Transverse colon (tissue), 4 donors: ENCODE measurements at regions not wholly inside any gene's neighbourhood (a gene's known extent, or its start where the extent isn't known, plus 50 kb on each side); places are given as distances from the start of the nearest gene placed in this dataset.

Source experiments
- DNase-seq: peaks from one replicate; pipeline ENCODE4 v3.0.0-alpha.2; 2019
- H3K27ac ChIP-seq, 4 donors: fragments of 200-600 bp; sonication (generic); 2 replicates each; pipeline ENCODE4 v1.5.1; 2016 to 2018; ENCODE audit warnings: inconsistent platforms in 4 of 4
- H3K27me3 ChIP-seq: fragments of 200-600 bp; sonication (generic); 2 replicates; pipeline ENCODE4 v1.5.1; 2017; ENCODE audit warnings: inconsistent platforms
- H3K36me3 ChIP-seq, 4 donors: fragments of 200-600 bp; sonication (generic); 2 replicates each; pipeline ENCODE4 v1.5.1; 2017 to 2019; ENCODE audit warnings: inconsistent platforms in 4 of 4
- H3K4me1 ChIP-seq, 4 donors: fragments of 200-600 bp; sonication (generic); 2 replicates each; pipeline ENCODE4 v1.5.1; 2017 to 2020; ENCODE audit warnings: inconsistent platforms in 4 of 4
- H3K4me3 ChIP-seq, 4 donors: fragments of 200-600 bp; sonication (generic); 1 replicate in 1 of 4; 2 replicates in 3 of 4; pipeline versions ENCODE4 v1.5.1 to v1.6.1; 2017 to 2019; ENCODE audit warnings: inconsistent platforms in 4 of 4
- H3K9me3 ChIP-seq, 2 donors: fragments of 200-600 bp; sonication (generic); 2 replicates each; pipeline ENCODE4 v1.5.1; 2017 to 2019; ENCODE audit warnings: inconsistent platforms in 2 of 2
- EP300 ChIP-seq: sonication (generic); formaldehyde crosslinking; IDR thresholded peaks from one replicate; pipeline ENCODE4 v1.6.1; 2017; ENCODE audit warnings: antibody characterized with exemption, low read depth
- POLR2A ChIP-seq: fragments of 450-650 bp; IDR thresholded peaks from one replicate; pipeline ENCODE4 v1.6.1; 2016; ENCODE audit warnings: antibody characterized with exemption, mild to moderate bottlenecking, moderate library complexity
- POLR2AphosphoS5 ChIP-seq, 3 donors: sonication (generic); formaldehyde crosslinking; IDR thresholded peaks; one replicate each; pipeline ENCODE4 v1.6.1; 2016; ENCODE audit warnings: antibody characterized with exemption in 3 of 3
- WGBS, 2 donors: methylation state at CpG; one replicate each; pipeline ENCODE4 v1.1.5; 2018; ENCODE audit warnings: low coverage in 1 of 2; 5-methylcytosine and 5-hydroxymethylcytosine counted together
- in situ Hi-C, 4 donors: fragments of 200-750 bp; cut with MboI; loops; one replicate each; pipeline versions ENCODE4 v1.15.0 to v1.15.1; 2017; ENCODE audit warnings: low sequenced_read_pairs in 3 of 4, low pct_ligation_motif_present in 1 of 4, low pct_unique_long_range_greater_than_20kb in 1 of 4
- intact Hi-C: fragments of 100-400 bp; cut with DNase I; formaldehyde crosslinking; loops from one replicate; pipeline ENCODE4 v1.15.1; 2023; ENCODE audit warnings: low total_unique reads
- TF ChIP-seq, protein P1 (sequence below), 5 experiments: fragments of 200-600 bp in 3 of 5; fragments of 450-650 bp in 2 of 5; sonication (generic) in 3 of 5; IDR thresholded peaks; 1 replicate in 2 of 5; 2 replicates in 3 of 5; pipeline ENCODE4 v1.5.1; 2016 to 2017; ENCODE audit warnings: antibody characterized with exemption in 5 of 5, inconsistent platforms in 3 of 5, mild to moderate bottlenecking in 2 of 5, moderate library complexity in 1 of 5

DNA sequence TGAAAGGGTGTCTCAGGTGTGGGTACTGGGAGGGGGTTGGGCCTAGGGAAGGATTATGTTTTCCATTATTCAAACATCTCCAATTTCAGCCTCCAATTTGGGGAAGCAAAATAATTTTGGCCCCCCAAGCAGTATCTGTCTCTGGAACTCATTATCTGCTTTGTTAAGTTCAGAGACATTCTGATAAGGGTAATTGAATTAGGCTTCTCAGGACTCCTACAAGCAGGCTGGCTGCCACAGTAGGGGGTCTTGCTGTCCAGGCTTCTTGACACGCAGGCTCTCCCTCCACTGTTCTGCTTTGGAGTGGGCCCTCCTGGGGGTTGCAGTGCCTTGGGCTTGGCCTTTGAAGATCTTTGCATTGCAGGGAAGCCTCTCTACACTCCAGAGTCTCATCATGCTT is 108.1 kb upstream of the SIX2 start:
- in situ Hi-C loops (no loop called here), intact Hi-C loops (no loop called here)
- H3K9me3 ChIP-seq: no peaks in the 10 kb centered on the region
- no peak overlapping the region for H3K4me3 ChIP-seq
- WGBS, 2 donors: 94% methylated on average over 1 of the region's 1 CpG; no CpG with 5 or more reads in 1 of the 2 donors
- DNase-seq: no peak
- TF ChIP-seq POLR2A: no peak
- TF ChIP-seq, protein P1, sequence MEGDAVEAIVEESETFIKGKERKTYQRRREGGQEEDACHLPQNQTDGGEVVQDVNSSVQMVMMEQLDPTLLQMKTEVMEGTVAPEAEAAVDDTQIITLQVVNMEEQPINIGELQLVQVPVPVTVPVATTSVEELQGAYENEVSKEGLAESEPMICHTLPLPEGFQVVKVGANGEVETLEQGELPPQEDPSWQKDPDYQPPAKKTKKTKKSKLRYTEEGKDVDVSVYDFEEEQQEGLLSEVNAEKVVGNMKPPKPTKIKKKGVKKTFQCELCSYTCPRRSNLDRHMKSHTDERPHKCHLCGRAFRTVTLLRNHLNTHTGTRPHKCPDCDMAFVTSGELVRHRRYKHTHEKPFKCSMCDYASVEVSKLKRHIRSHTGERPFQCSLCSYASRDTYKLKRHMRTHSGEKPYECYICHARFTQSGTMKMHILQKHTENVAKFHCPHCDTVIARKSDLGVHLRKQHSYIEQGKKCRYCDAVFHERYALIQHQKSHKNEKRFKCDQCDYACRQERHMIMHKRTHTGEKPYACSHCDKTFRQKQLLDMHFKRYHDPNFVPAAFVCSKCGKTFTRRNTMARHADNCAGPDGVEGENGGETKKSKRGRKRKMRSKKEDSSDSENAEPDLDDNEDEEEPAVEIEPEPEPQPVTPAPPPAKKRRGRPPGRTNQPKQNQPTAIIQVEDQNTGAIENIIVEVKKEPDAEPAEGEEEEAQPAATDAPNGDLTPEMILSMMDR (IDR thresholded peaks at IDR 0.05): no peak
- no peak for TF ChIP-seq POLR2AphosphoS5 (IDR thresholded peaks at IDR 0.05)
- no peak for TF ChIP-seq EP300
- H3K36me3 ChIP-seq: no peaks in the 10 kb centered on the region
- no peaks in the 10 kb centered on the region for H3K27me3 ChIP-seq
- H3K27ac ChIP-seq: no peak overlapping the region
- H3K4me1 ChIP-seq: no peaks in the 10 kb centered on the region

DNA sequence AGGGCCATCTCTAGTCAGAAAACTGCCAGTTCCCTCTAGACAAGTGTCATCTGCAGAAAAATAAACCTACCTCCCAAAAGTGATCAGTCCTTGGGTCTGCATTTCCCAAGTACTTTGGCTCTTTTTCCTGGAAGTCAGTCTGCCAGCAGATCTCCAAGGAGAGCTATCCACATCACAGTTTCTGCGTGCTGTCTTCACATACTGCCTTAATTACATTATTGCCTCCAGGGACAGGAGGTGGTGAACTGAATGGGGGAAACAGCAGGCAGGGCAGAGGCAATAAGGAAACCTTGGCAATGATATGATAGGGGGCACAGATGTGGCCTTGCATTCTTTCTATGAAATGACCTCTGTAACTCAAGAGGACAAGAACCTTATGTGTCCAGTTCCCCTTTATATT is 105.9 kb upstream of the SIX2 start:
- Histone ChIP-seq H3K9me3 (no peaks in the 10 kb centered on the region), H3K4me1 (no peaks in the 10 kb centered on the region), H3K36me3 (no peaks in the 10 kb centered on the region), H3K27me3 (no peaks in the 10 kb centered on the region), H3K4me3 (no peak overlapping the region), H3K27ac (no peak overlapping the region)
- intact Hi-C loops: no loop called here
- no peak for TF ChIP-seq EP300
- TF ChIP-seq, protein P1 (IDR thresholded peaks at IDR 0.05): no peak
- TF ChIP-seq POLR2AphosphoS5 (IDR thresholded peaks at IDR 0.05): no peak
- TF ChIP-seq POLR2A: no peak
- DNase-seq: no peak
- WGBS, 2 donors: 43% methylated on average over 1 of the region's 1 CpG; no CpG with 5 or more reads in 1 of the 2 donors
- in situ Hi-C loops: no loop called here

DNA sequence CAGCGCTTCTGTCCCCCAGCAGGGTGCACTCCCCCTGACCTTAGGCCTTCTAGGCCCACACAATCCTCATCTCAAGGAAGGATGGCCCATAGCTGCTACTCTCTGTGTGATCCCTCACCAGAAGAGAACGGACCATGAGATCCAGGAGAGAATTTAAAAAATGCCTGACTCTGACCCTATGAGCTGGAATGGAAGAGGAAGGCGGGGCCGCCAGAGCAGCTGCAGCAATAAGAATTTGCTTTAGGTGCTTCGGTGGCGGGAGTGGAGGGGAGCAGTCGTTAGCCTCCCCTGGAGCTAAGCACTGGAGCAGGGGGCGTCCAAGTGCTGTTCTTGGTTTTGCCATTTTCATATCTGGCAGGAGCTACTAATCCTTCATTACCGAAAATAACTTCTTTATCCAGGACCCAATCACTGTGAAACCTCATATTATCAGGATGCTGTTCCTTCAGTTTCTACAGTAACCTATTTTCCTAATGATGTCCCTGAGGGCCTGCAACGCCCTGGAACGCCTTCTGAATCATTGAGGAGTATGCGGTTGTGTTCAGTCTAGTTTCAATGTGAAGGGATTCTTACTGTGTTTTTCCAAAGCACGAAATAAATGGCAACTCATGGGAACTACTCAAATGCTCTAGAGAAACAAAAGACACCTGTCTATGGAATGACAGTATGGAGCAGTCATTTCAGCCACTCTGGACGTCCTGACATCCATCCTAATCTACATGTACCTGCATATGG is 105.1 kb upstream of the SIX2 start:
- Histone ChIP-seq H3K27ac (no peak overlapping the region), H3K36me3 (no peaks in the 10 kb centered on the region), H3K4me3 (no peak overlapping the region), H3K27me3 (no peaks in the 10 kb centered on the region), H3K9me3 (no peaks in the 10 kb centered on the region), H3K4me1 (no peaks in the 10 kb centered on the region)
- WGBS, 2 donors: 88 to 90% methylated on average over 2 to 14 of the region's 14 CpGs
- intact Hi-C loops: no loop called here
- TF ChIP-seq POLR2A (no peak), POLR2AphosphoS5 (IDR thresholded peaks at IDR 0.05) (no peak), EP300 (no peak)
- TF ChIP-seq, protein P1 (IDR thresholded peaks at IDR 0.05): no peak
- in situ Hi-C loops: no loop called here
- DNase-seq: no peak

DNA sequence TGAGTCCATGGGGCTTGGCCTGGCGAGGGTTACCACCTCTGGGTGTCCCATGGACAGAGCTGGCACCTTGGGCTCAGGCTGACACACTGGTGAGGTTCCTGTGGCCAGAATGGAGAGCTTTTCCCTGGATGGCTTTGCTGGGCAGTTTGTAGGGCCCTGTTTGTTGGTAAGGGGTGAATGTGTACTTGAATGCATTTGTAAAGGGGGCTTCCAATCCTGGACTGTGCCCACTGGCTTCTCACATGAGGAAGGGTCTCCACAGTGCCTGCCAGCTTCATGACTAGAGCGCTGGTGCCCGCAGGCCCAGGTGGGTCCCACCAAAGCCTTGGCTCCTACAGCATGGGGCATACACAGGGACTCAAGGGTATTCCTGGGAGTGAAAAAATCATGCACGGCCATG is 103.5 kb upstream of the SIX2 start:
- in situ Hi-C loops (no loop called here), intact Hi-C loops (no loop called here)
- no peak for TF ChIP-seq EP300
- TF ChIP-seq, protein P1 (IDR thresholded peaks at IDR 0.05): no peak
- no peak for TF ChIP-seq POLR2A
- no peak for TF ChIP-seq POLR2AphosphoS5 (IDR thresholded peaks at IDR 0.05)
- Histone ChIP-seq H3K27me3 (no peaks in the 10 kb centered on the region), H3K27ac (no peak overlapping the region), H3K4me3 (no peak overlapping the region), H3K9me3 (no peaks in the 10 kb centered on the region), H3K4me1 (no peaks in the 10 kb centered on the region), H3K36me3 (no peaks in the 10 kb centered on the region)
- DNase-seq: no peak
- 83% methylated on average over 4 of the region's 4 CpGs; no CpG with 5 or more reads in 1 of the 2 donors for WGBS, 2 donors
